MCF 10A (cell line): ENCODE measurements at regions not wholly inside any gene's neighbourhood (a gene's known extent, or its start where the extent isn't known, plus 50 kb on each side); places are given as distances from the start of the nearest gene placed in this dataset.

Experiments used
- BruUV-seq: library from RNA; stranded (reverse); fragments of 400-500 nt; replicated peaks from 2 replicates; lab custom pipeline; 2021; lab: Mats Ljungman, UMichigan
- CTCF ChIA-PET: fragments of 300-600 bp; sonication (Branson Sonifier 250); formaldehyde crosslinking; extraction: SDS; loops from one replicate; lab custom pipeline; 2021; ENCODE audit warnings: antibody characterized with exemption, inconsistent platforms; lab: Yijun Ruan, JAX
- POLR2A ChIA-PET: fragments of 300-600, 350-650 bp; sonication (Branson Sonifier 250); formaldehyde crosslinking; extraction: SDS; loops from one replicate; lab custom pipeline; 2020; ENCODE audit warnings: antibody characterized with exemption, inconsistent platforms; lab: Yijun Ruan, JAX
- DNase-seq: peaks from one replicate; pipeline ENCODE4 v3.0.0-alpha.2; 2018; ENCODE audit not compliant: unreplicated experiment
- H3K27ac Mint-ChIP-seq: one replicate; pipeline ENCODE4 v1.8.0; 2022; ENCODE audit warnings: mild to moderate bottlenecking, low read depth, mixed read lengths; ENCODE audit not compliant: unreplicated experiment
- H3K27me3 Mint-ChIP-seq: one replicate; pipeline ENCODE4 v1.8.0; 2022; ENCODE audit warnings: mixed read lengths; ENCODE audit not compliant: insufficient read depth, unreplicated experiment
- H3K36me3 Mint-ChIP-seq: one replicate; pipeline ENCODE4 v1.8.0; 2022; ENCODE audit warnings: mild to moderate bottlenecking, moderate library complexity, mixed read lengths; ENCODE audit not compliant: insufficient read depth, unreplicated experiment
- H3K4me1 Mint-ChIP-seq: one replicate; pipeline ENCODE4 v1.8.0; 2022; ENCODE audit warnings: mixed read lengths; ENCODE audit not compliant: insufficient read depth, unreplicated experiment
- H3K4me3 Mint-ChIP-seq: one replicate; pipeline ENCODE4 v1.8.0; 2022; ENCODE audit warnings: mild to moderate bottlenecking, moderate library complexity, mixed read lengths; ENCODE audit not compliant: unreplicated experiment
- H3K9me3 Mint-ChIP-seq: one replicate; pipeline ENCODE4 v1.8.0; 2022; ENCODE audit warnings: mixed read lengths; ENCODE audit not compliant: unreplicated experiment
- intact Hi-C: fragments of 100-400 bp; cut with micrococcal nuclease; formaldehyde crosslinking; loops from 2 replicates; pipeline ENCODE4 v1.14.1; 2022
- TF ChIP-seq, protein P1 (sequence below): fragments of 200-600 bp; IDR thresholded peaks from one replicate; pipeline ENCODE4 v1.8.0; 2022; ENCODE audit warnings: antibody characterized with exemption, mild to moderate bottlenecking; ENCODE audit not compliant: unreplicated experiment

DNA sequence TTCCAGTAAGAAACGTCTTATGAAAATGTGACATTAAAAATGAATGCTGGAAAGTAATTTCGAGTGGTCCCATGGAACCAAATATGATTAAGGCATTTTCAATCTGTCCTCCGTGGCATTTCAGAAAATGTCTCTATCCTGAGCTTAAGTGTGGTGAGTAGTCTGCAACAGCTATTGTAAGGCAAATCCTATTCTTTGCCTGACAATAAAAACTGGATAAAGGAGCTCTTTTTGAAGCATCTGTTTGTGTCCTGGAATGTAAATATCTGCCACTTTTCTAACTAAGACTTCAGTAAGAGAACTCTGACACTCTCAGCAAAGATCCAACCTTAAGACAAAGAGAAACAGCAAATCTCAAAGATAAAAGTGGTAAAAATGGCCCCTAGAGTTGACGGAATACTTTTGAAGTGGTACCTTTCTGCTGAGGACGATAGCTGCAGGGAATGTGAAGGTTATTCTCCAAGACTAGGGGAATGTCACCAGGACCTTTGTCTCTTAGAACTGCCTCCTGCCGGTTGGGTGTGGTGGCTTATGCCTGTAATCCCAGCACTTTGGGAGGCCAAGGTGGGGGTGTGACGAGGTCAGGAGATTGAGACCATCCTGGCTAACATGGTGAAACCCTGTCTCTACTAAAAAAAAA, 486.7 kb upstream of the ZP4 start:
- H3K27ac Mint-ChIP-seq = no peak overlapping the region
- TF ChIP-seq, protein P1, sequence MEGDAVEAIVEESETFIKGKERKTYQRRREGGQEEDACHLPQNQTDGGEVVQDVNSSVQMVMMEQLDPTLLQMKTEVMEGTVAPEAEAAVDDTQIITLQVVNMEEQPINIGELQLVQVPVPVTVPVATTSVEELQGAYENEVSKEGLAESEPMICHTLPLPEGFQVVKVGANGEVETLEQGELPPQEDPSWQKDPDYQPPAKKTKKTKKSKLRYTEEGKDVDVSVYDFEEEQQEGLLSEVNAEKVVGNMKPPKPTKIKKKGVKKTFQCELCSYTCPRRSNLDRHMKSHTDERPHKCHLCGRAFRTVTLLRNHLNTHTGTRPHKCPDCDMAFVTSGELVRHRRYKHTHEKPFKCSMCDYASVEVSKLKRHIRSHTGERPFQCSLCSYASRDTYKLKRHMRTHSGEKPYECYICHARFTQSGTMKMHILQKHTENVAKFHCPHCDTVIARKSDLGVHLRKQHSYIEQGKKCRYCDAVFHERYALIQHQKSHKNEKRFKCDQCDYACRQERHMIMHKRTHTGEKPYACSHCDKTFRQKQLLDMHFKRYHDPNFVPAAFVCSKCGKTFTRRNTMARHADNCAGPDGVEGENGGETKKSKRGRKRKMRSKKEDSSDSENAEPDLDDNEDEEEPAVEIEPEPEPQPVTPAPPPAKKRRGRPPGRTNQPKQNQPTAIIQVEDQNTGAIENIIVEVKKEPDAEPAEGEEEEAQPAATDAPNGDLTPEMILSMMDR = no peak
- DNase-seq = no peak

DNA sequence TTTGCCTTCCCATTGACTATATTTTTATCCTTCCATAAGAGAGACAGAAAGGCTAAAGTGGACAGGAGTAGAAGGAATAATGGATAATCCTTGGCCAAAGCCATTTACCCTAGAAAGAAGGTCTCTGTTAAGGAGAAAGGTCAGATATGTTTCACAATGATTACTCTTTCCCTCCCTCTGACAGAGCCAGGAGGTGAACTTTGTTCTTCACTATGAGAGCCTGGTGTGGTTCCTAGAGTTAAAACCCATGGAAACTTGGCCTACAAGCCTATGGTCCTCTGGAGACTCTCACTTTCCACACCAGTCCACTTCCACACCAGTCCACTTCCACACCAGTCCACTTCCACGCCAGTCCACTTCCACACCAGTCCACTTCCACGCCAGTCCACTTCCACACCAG, 479.9 kb upstream of the ZP4 start:
- ChIA-PET POLR2A (no interaction called here), CTCF (interaction anchor here (0.7 kb wide), 1 partner anchor 370 kb away, joined by 3 read pairs; no protein-coding TSS in a partner anchor)
- H3K4me3 Mint-ChIP-seq = no peak overlapping the region
- no TSS peak for BruUV-seq
- H3K27me3 Mint-ChIP-seq = no peaks in the 10 kb centered on the region
- peaks cover 6% of the 10 kb centered on the region for H3K9me3 Mint-ChIP-seq
- H3K27ac Mint-ChIP-seq = no peak overlapping the region
- intact Hi-C loops = no loop called here
- TF ChIP-seq, protein P1 = no peak
- DNase-seq = no peak
- H3K36me3 Mint-ChIP-seq = no peaks in the 10 kb centered on the region
- H3K4me1 Mint-ChIP-seq = no peaks in the 10 kb centered on the region

More for the DNA sequence above, 486.7 kb upstream of the ZP4 start:
- CTCF ChIA-PET = interaction anchor here (0.8 kb wide), 1 partner anchor 24 kb away, joined by 6 read pairs; no protein-coding TSS in a partner anchor
- intact Hi-C loops = no loop called here
- BruUV-seq = no TSS peak
- POLR2A ChIA-PET = interaction anchor here (0.8 to 1.1 kb wide), 2 partner anchors 9 to 20 kb away, joined by 3 read pairs; no protein-coding TSS in a partner anchor
- H3K27me3 Mint-ChIP-seq = no peaks in the 10 kb centered on the region
- peaks cover 6% of the 10 kb centered on the region for H3K9me3 Mint-ChIP-seq
- H3K4me3 Mint-ChIP-seq = no peak overlapping the region
- H3K4me1 Mint-ChIP-seq = no peaks in the 10 kb centered on the region
- H3K36me3 Mint-ChIP-seq = no peaks in the 10 kb centered on the region

DNA sequence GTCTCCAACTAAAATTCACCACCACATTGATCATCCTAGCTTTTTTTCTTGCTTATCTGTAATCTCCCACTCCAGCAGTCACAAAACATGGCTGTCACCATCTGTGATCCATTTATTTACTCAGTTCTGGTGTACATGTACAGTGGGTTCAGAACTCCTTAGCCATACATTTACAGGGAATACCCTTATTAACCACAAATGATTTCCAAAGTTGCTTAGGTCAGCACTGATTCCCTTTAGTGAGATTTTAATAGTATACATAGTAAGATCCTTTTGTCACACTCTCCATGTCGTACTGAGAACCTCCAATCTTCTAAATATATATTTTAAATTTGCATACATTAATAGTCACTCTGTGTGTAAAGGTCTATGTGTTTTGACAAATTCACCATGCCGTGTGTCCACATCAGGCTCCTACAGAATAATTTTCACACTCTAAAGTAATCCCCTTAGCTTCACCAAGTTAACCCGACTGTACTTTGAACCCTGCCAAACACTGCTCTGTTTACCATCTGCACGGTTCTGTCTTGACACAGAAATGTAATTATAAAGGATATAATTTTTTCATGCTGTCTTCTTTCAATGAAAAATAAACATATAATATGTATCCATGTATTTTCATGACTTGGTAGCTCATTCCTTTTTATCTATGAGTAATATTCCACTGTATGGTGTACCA, 473.6 kb upstream of the ZP4 start:
- TF ChIP-seq, protein P1 = no peak
- POLR2A ChIA-PET = interaction anchor here (0.5 to 0.7 kb wide), 2 partner anchors 119 to 209 kb away, joined by 3 read pairs; no protein-coding TSS in a partner anchor
- no peaks in the 10 kb centered on the region for H3K4me1 Mint-ChIP-seq
- CTCF ChIA-PET = interaction anchor here (0.6 to 0.7 kb wide), 4 partner anchors 117 to 1571 kb away, joined by 3 read pairs; no protein-coding TSS in a partner anchor
- no peak overlapping the region for H3K4me3 Mint-ChIP-seq
- BruUV-seq = no TSS peak
- H3K36me3 Mint-ChIP-seq = no peaks in the 10 kb centered on the region
- intact Hi-C loops = no loop called here
- H3K27me3 Mint-ChIP-seq = no peaks in the 10 kb centered on the region
- no peak overlapping the region for H3K27ac Mint-ChIP-seq
- no peaks in the 10 kb centered on the region for H3K9me3 Mint-ChIP-seq
- DNase-seq = no peak

DNA sequence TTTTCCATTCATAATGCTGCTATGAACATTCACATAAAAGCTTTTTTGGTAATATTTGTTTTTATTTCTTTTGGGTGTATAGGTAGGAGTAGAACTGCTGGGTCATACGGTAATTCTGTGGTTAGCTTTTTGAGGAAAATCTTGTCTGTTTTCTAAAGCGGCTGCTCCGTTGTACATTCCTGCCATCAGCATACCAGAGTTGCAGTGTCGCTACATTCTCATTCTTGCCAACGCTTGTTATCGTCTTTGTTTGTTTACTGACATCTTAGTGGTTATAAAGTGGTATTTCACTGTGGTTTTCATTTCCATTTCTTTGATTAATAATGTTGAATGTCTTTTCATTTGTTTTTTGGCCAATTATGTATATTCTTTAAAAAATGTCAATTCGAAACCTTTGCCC, 469.8 kb upstream of the ZP4 start:
- DNase-seq = no peak
- no TSS peak for BruUV-seq
- intact Hi-C loops = no loop called here
- CTCF ChIA-PET = interaction anchor here (0.9 kb wide), 1 partner anchor 285 kb away, joined by 3 read pairs; no protein-coding TSS in a partner anchor
- Mint-ChIP-seq H3K36me3 (no peaks in the 10 kb centered on the region), H3K27ac (no peak overlapping the region), H3K4me3 (no peak overlapping the region), H3K4me1 (no peaks in the 10 kb centered on the region), H3K27me3 (no peaks in the 10 kb centered on the region), H3K9me3 (no peaks in the 10 kb centered on the region)
- POLR2A ChIA-PET = interaction anchor here (0.7 kb wide), 1 partner anchor 15 kb away, joined by 3 read pairs; no protein-coding TSS in a partner anchor
- TF ChIP-seq, protein P1 = no peak
